Mononuclear cell (primary cell): ENCODE measurements at regions not wholly inside any gene's neighbourhood (a gene's known extent, or its start where the extent isn't known, plus 50 kb on each side); places are given as distances from the start of the nearest gene placed in this dataset.

Source experiments
- H3K27me3 ChIP-seq: 2 replicates; pipeline ENCODE4 v1.6.0; 2011; ENCODE audit warnings: low read length, control low read depth; ENCODE audit not compliant: insufficient read depth
- H3K4me1 ChIP-seq: 2 replicates; pipeline ENCODE4 v1.5.1; 2011; ENCODE audit warnings: mild to moderate bottlenecking, low read length, control low read depth; ENCODE audit not compliant: insufficient read depth
- H3K4me3 ChIP-seq: 2 replicates; pipeline ENCODE4 v1.5.1; 2011; ENCODE audit warnings: mild to moderate bottlenecking, low read length, moderate library complexity
- H3K9me3 ChIP-seq: 2 replicates; pipeline ENCODE4 v1.5.1; 2011; ENCODE audit warnings: low read depth, mild to moderate bottlenecking, control low read depth, low read length

DNA sequence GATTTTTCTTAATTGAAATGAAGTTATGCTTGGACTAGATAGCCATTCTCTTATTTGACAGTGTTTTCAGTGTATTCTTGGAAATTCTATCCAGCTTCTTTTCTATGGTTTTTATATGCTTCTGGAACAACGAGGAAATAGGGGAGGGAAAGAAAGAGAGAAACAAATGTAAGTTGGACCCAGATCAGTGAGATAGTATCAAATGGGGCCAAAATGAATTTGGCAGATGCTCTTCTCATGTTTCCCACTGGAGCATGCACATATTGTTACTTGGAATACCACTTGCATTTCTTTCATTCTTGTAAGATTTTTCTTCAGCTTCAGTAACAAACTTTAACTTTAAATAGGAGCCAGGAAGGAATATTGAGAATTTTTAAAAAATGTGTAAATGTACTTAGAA, 312.3 kb downstream of the PRL start:
- H3K9me3 ChIP-seq, result no peaks in the 10 kb centered on the region
- peaks cover 20% of the 10 kb centered on the region for H3K4me1 ChIP-seq
- H3K4me3 ChIP-seq, result no peak overlapping the region
- no peaks in the 10 kb centered on the region for H3K27me3 ChIP-seq

- Histone ChIP-seq H3K4me1 (peaks cover 16% of the 10 kb centered on the region), H3K27me3 (no peaks in the 10 kb centered on the region)
These were observed 310.9 kb downstream of the PRL start for GRCh38 chr6:21985904-21986303.

GRCh38 chr6:21986703-21987102, 310.1 kb downstream of the PRL start:
- H3K4me1 ChIP-seq, result peaks cover 16% of the 10 kb centered on the region
- no peaks in the 10 kb centered on the region for H3K9me3 ChIP-seq
- H3K4me3 ChIP-seq, result no peak overlapping the region
- no peaks in the 10 kb centered on the region for H3K27me3 ChIP-seq

More at GRCh38 chr6:21985904-21986303, 310.9 kb downstream of the PRL start:
- Histone ChIP-seq H3K9me3 (no peaks in the 10 kb centered on the region), H3K4me3 (no peak overlapping the region)

GRCh38 chr6:21987501-21987957, 309.3 kb downstream of the PRL start:
- Histone ChIP-seq H3K4me1 (peaks cover 16% of the 10 kb centered on the region), H3K27me3 (no peaks in the 10 kb centered on the region), H3K4me3 (peak overlapping the region; percentile 26), H3K9me3 (no peaks in the 10 kb centered on the region)

GRCh38 chr6:21990577-21990976, 306.3 kb downstream of the PRL start:
- Histone ChIP-seq H3K4me3 (no peak overlapping the region), H3K4me1 (peaks cover 16% of the 10 kb centered on the region), H3K9me3 (no peaks in the 10 kb centered on the region), H3K27me3 (no peaks in the 10 kb centered on the region)

DNA sequence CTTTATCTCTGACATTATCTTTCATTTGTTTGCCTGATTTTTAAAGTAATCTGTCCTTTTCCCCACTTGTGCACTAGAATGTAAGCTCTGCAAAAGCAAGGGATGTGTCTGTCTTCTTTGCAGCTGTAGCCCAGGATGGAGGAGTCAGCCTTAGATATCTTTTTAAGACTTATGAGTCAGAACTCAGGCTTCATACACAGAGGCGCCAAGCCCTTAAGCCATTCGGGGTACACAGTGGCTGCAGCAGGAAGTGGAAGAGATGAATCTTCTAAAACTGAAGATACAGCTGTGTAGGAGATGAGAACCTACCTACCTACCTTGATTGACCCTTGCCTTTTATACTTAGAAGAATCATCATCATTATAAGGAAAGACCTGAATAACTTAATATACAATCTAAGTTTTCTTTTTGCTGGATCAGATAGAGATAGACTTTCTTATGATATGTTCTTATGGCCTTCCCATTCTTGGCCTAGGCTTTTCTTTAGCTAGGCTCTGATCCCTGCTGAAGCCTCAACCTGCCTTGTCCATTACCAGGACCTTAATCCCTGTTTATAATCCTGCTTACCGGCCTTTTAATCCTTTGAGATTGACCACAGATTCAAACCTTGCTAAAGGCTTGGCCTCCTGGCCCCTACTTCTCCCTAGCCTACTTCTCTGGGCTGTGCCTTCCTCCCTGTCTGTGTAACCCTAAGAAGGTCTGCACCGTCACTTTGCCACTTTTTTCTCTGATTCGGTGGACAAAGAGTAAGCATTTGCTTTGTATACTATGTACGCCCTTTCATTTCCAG, 304.5 kb downstream of the PRL start:
- Histone ChIP-seq H3K4me1 (peaks cover 2% of the 10 kb centered on the region), H3K27me3 (no peaks in the 10 kb centered on the region), H3K4me3 (no peak overlapping the region)

DNA sequence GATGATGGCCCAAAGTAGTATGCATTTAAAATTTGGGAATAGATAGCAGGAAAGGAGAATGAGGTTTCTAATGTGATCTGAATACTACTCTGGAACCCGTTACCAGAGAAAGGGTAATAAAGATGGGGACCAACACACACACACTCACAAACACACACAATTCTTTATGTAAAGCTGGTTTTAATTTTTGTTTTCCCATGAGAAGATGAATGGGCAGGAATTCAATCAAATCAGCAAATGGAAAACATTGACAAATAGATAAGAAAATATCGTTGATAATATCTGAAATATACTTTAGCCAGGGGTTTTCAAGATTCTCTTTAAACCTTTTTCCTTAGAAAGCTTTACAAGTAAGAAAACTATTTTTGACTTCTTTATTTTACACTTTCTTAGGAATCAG, 303.0 kb downstream of the PRL start:
- no peaks in the 10 kb centered on the region for H3K27me3 ChIP-seq
- no peaks in the 10 kb centered on the region for H3K9me3 ChIP-seq
- no peak overlapping the region for H3K4me3 ChIP-seq
- no peaks in the 10 kb centered on the region for H3K4me1 ChIP-seq

More for the DNA sequence above, 304.5 kb downstream of the PRL start:
- H3K9me3 ChIP-seq, result no peaks in the 10 kb centered on the region

DNA sequence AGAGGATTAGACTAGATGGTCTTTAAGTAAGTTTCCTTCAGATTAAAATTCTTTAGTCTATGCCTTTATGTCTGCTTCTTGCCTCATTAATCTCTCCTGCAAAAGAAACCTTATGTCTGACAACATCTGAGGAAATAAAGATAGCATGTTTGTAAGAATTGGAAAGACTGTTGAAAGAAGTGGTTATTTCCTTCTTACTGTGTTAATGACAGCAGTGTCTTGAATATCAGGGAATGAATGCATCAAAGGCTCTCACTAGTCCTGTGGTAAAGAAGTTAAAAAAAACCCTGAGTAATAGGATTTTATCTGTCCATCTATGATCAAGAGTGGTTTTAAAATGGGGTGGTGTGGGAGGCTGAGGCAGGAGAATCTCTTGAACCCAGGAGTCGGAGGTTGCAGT, 302.0 kb downstream of the PRL start:
- Histone ChIP-seq H3K4me3 (no peak overlapping the region), H3K9me3 (no peaks in the 10 kb centered on the region), H3K27me3 (no peaks in the 10 kb centered on the region), H3K4me1 (no peaks in the 10 kb centered on the region)

DNA sequence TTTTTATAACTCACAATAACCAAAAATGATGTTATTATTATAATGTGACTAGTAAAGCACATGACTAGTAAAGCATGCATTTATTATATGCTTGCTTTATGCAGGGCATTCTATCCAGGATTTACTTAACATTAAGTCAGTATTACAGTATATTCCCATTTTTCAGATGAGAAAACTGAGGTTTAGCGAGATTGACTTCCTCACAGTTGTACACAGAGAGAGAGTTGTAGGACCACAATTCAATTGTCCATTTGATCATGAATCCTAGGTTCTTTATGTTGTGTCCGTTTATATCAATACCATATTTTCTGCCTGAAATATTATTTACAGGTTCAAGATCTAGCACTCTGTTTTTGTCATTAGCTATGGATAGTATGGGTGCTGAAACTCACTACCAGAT, 301.5 kb downstream of the PRL start:
- Histone ChIP-seq H3K27me3 (no peaks in the 10 kb centered on the region), H3K4me3 (no peak overlapping the region), H3K4me1 (no peaks in the 10 kb centered on the region), H3K9me3 (no peaks in the 10 kb centered on the region)

- no peak overlapping the region for H3K4me3 ChIP-seq
- H3K4me1 ChIP-seq, result no peaks in the 10 kb centered on the region
- H3K9me3 ChIP-seq, result no peaks in the 10 kb centered on the region
- H3K27me3 ChIP-seq, result no peaks in the 10 kb centered on the region
These were observed 300.3 kb downstream of the PRL start for GRCh38 chr6:21996425-21997118.

- Histone ChIP-seq H3K4me3 (no peak overlapping the region), H3K9me3 (no peaks in the 10 kb centered on the region), H3K4me1 (no peaks in the 10 kb centered on the region), H3K27me3 (no peaks in the 10 kb centered on the region)
These were observed 299.5 kb downstream of the PRL start for GRCh38 chr6:21997119-21998037.

DNA sequence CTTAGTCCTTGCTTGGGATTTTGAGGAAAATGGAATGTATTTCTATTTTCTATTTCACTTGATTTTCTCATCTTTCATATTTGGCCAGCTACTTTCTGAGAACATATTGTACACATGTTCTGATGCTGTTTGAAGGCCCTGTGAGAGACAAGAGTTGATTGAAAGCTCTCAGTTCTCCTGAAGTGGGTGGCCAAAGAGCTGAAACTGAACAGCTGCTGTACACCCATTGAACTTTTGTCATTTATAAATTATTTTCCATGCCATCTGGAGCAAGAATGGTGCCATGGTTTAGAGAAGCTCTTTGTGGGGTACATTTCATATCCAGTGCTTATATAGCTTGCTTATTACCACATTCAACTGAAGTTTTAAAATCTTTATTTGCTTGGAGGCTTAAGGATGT, 298.3 kb downstream of the PRL start:
- Histone ChIP-seq H3K4me1 (no peaks in the 10 kb centered on the region), H3K27me3 (no peaks in the 10 kb centered on the region)

DNA sequence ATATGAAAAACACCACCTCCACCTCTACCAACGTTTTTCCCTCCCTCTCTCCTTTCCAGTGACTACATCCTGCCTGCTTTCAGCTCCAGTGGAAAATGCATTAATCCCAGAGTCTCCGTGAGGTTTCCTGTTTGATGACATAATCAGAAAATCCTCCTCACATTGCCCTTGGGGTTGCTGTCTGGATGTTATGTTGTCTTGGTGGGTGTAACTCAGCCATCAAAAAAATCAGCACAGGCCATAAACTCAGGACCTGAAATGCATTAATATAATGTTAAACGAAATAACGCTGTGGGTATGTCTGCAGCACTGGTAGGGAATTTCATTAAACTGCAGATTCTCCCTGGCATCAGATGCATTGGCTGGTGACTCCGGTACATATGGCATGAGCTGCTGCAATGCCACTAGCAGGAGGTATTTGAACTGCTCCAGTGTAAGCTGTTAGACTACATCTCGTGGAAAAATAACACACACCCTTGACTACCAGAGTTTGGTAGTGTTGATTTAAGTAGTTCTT, 297.8 kb downstream of the PRL start:
- Histone ChIP-seq H3K4me1 (no peaks in the 10 kb centered on the region), H3K27me3 (no peaks in the 10 kb centered on the region), H3K4me3 (no peak overlapping the region), H3K9me3 (no peaks in the 10 kb centered on the region)

More for the DNA sequence above, 298.3 kb downstream of the PRL start:
- H3K9me3 ChIP-seq, result no peaks in the 10 kb centered on the region
- H3K4me3 ChIP-seq, result no peak overlapping the region

DNA sequence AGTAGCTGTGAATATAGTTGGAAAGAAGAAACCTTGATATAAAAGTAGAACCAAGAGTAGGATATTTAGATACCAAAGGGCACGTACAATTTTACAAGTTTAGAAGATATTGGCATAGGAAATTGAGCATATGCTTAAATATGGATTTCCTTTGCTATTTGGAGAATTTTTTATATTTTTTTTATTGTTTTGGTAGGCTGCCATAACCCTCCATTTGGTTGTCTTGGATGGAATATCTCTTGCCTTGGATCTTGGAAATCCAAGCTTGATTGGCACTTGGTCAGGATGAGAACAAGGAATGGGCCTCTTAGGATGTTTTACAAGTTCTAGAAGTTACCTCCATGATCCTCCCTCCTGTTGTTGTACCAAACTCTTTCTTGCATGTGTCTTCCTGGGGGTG, 297.1 kb downstream of the PRL start:
- Histone ChIP-seq H3K4me3 (no peak overlapping the region), H3K27me3 (no peaks in the 10 kb centered on the region), H3K4me1 (no peaks in the 10 kb centered on the region), H3K9me3 (no peaks in the 10 kb centered on the region)
